Stomach (tissue), 8 donors: ENCODE measurements at regions not wholly inside any gene's neighbourhood (a gene's known extent, or its start where the extent isn't known, plus 50 kb on each side); places are given as distances from the start of the nearest gene placed in this dataset.

Source experiments
- DNase-seq, 2 donors: peaks; one replicate each; pipeline versions ENCODE4 v3.0.0 to v3.0.0-alpha.2; 2013 to 2019
- H3K27ac ChIP-seq, 5 donors: fragments of 200-600 bp in 4 of 5; sonication (generic) in 4 of 5; one replicate each; pipeline ENCODE4 v1.5.1; 2013 to 2019; ENCODE audit warnings: mild to moderate bottlenecking in 1 of 5, moderate library complexity in 1 of 5
- H3K27me3 ChIP-seq, 3 donors: fragments of 200-600 bp; sonication (generic); one replicate each; pipeline ENCODE4 v1.5.1; 2017 to 2019; ENCODE audit warnings: mixed run types in 1 of 3
- H3K36me3 ChIP-seq, 4 donors: fragments of 200-600 bp; sonication (generic); 1 replicate in 3 of 4; 2 replicates in 1 of 4; pipeline ENCODE4 v1.5.1; 2016 to 2019
- H3K4me1 ChIP-seq, 4 donors: fragments of 200-600 bp; sonication (generic); one replicate each; pipeline ENCODE4 v1.5.1; 2016 to 2019
- H3K4me3 ChIP-seq, 4 donors: fragments of 200-600 bp; sonication (generic) in 3 of 4; one replicate each; pipeline ENCODE4 v1.5.1; 2016 to 2019; ENCODE audit warnings: mild to moderate bottlenecking in 1 of 4
- H3K9me3 ChIP-seq, 4 donors: fragments of 200-600 bp; sonication (generic); one replicate each; pipeline ENCODE4 v1.5.1; 2016 to 2019
- EP300 ChIP-seq: sonication (generic); formaldehyde crosslinking; IDR thresholded peaks from one replicate; pipeline ENCODE4 v1.6.1; 2017; ENCODE audit warnings: antibody characterized with exemption
- POLR2A ChIP-seq, 4 donors: fragments of 450-650 bp; IDR thresholded peaks; one replicate each; pipeline ENCODE4 v1.6.1; 2016; ENCODE audit warnings: antibody characterized with exemption in 4 of 4, control low read depth in 2 of 4, mild to moderate bottlenecking in 1 of 4, moderate library complexity in 1 of 4
- POLR2AphosphoS5 ChIP-seq, 3 donors: sonication (generic); formaldehyde crosslinking; IDR thresholded peaks; one replicate each; pipeline ENCODE4 v1.6.1; 2016; ENCODE audit warnings: antibody characterized with exemption in 3 of 3
- WGBS, 5 donors: extraction: QIAGEN DNeasy Blood & Tissue Kit in 3 of 5; methylation state at CpG; one replicate each; pipeline versions ENCODE4 v1.1.5 to v1.1.7; 2013 to 2018; 5-methylcytosine and 5-hydroxymethylcytosine counted together
- intact Hi-C: fragments of 100-400 bp; cut with DNase I; formaldehyde crosslinking; loops from one replicate; pipeline ENCODE4 v1.15.1; 2023; ENCODE audit warnings: low total_unique reads
- TF ChIP-seq, protein P1 (sequence below), 7 experiments: fragments of 450-650 bp in 4 of 7; fragments of 200-600 bp in 3 of 7; sonication (generic) in 3 of 7; IDR thresholded peaks; one replicate each; pipeline ENCODE4 v1.5.1; 2016 to 2019; ENCODE audit warnings: antibody characterized with exemption in 7 of 7, control low read depth in 2 of 7, mild to moderate bottlenecking in 1 of 7
- donor health status: healthy with polysubstance abuse.
- donor health status: Bipolar disorder and iron deficiency.
- donor health status: healthy.

DNA sequence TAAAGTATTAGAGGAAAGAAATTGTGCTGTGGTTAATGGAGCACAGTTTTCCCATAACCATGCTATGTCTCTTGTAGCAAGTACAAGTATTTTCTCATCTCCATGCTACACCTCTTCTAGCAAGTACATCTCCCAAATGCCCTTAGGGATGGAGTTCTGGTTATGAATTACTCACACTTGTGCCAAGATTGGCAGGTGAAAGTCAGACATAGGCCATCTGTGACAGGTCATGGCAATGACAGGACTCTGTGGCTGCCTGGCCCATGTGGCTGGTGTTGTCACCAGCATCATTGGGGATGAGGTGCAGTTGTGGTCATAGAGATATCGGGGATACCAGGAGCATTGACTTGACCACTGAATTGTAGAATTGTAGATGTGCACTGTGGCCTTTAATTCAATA is 310.2 kb downstream of the FAT4 start:
- intact Hi-C loops, result no loop called here
- no peaks in the 10 kb centered on the region for H3K36me3 ChIP-seq
- H3K4me1 ChIP-seq, result no peaks in the 10 kb centered on the region
- H3K9me3 ChIP-seq, result no peaks in the 10 kb centered on the region
- DNase-seq, result no peak
- H3K27ac ChIP-seq, result no peak overlapping the region
- TF ChIP-seq POLR2AphosphoS5 (IDR thresholded peaks at IDR 0.05), result no peak
- TF ChIP-seq POLR2A (IDR thresholded peaks at IDR 0.05), result no peak
- TF ChIP-seq, protein P1, sequence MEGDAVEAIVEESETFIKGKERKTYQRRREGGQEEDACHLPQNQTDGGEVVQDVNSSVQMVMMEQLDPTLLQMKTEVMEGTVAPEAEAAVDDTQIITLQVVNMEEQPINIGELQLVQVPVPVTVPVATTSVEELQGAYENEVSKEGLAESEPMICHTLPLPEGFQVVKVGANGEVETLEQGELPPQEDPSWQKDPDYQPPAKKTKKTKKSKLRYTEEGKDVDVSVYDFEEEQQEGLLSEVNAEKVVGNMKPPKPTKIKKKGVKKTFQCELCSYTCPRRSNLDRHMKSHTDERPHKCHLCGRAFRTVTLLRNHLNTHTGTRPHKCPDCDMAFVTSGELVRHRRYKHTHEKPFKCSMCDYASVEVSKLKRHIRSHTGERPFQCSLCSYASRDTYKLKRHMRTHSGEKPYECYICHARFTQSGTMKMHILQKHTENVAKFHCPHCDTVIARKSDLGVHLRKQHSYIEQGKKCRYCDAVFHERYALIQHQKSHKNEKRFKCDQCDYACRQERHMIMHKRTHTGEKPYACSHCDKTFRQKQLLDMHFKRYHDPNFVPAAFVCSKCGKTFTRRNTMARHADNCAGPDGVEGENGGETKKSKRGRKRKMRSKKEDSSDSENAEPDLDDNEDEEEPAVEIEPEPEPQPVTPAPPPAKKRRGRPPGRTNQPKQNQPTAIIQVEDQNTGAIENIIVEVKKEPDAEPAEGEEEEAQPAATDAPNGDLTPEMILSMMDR (IDR thresholded peaks at IDR 0.05), result no peak
- no peak for TF ChIP-seq EP300
- H3K4me3 ChIP-seq, result no peak overlapping the region
- 79 to 100% (median 92%) methylated on average over 1 of the region's 1 CpG for WGBS, 5 donors
- H3K27me3 ChIP-seq, result no peaks in the 10 kb centered on the region

DNA sequence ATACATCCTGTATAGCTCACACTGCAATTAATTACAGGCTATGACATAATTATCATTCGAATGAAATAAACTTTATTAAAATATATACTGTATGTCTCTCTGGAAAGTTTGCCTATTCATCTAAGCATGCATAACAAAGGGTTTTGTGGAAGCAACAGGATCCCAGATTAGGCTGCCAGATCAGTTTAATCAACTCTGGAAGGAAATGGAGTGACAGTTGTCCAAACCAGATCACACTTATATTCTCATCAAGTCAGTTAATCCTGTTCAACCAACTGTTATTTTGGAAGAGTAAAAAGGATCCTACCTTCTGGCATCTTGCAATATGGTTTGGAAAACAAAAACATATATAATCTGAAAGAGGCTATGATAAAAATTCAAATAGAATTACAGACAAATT is 312.2 kb downstream of the FAT4 start:
- Histone ChIP-seq H3K27me3 (no peaks in the 10 kb centered on the region), H3K9me3 (no peaks in the 10 kb centered on the region), H3K27ac (no peak overlapping the region), H3K4me1 (no peaks in the 10 kb centered on the region), H3K4me3 (no peak overlapping the region), H3K36me3 (no peaks in the 10 kb centered on the region)
- DNase-seq, result no peak
- WGBS, 5 donors, result 59 to 72% (median 70%) methylated on average over 1 of the region's 1 CpG
- intact Hi-C loops, result no loop called here
- TF ChIP-seq POLR2AphosphoS5 (IDR thresholded peaks at IDR 0.05), result no peak
- TF ChIP-seq POLR2A (IDR thresholded peaks at IDR 0.05), result no peak
- TF ChIP-seq EP300, result no peak
- TF ChIP-seq, protein P1 (IDR thresholded peaks at IDR 0.05), result no peak

DNA sequence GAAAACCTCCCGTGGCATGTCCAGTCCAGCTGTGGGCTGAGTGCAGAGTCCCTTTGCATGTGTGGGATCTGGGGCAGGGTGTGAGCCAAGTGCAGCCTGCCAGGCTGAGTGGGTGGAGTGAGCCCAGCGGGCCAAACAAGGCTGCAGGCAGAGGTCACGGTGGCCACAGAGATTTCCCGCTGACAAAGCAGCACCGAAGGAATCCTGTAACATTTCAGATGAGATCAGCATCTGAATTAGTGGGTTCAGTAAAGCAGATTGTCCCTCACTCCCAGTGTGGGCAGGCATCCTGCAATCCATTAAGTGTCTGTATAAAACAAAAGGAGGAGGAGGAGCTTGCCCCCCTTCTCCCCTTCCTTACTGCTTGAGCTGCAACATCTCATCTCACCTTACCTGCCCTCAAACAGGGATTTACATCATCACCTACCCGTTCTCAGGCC is 324.4 kb downstream of the FAT4 start:
- Histone ChIP-seq H3K9me3 (no peaks in the 10 kb centered on the region), H3K4me3 (no peak overlapping the region), H3K27me3 (no peaks in the 10 kb centered on the region), H3K4me1 (peaks cover 0 to 9% (median 1%) of the 10 kb centered on the region in 4 donors), H3K36me3 (no peaks in the 10 kb centered on the region), H3K27ac (no peak overlapping the region)
- 9 to 50% (median 26%) methylated on average over 3 to 6 of the region's 6 CpGs for WGBS, 5 donors
- no peak for TF ChIP-seq POLR2AphosphoS5 (IDR thresholded peaks at IDR 0.05)
- no peak for TF ChIP-seq EP300
- no peak for TF ChIP-seq POLR2A (IDR thresholded peaks at IDR 0.05)
- TF ChIP-seq, protein P1 (IDR thresholded peaks at IDR 0.05), result no peak
- intact Hi-C loops, result no loop called here
- DNase-seq, result peak in 1 of 2 donors; percentile 5

DNA sequence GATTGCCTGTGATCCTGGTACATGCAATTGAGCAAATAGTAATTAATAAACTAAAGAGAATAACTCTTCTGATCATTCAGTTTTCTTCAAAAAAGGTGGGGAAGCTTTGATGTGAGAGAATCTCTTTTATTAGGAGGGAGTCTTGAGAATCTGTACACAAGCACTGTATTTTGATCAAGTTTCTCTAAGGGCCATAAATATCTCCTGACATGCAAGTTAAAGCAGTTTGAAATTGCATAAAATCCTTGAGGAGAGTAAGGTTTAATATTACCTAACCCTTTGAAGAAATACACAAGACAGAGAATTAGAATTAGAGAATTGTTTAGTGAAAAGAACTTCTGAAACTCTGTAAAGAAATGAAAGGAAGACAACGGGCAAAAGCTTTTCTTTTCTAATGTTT is 326.9 kb downstream of the FAT4 start:
- TF ChIP-seq, protein P1 (IDR thresholded peaks at IDR 0.05), result no peak
- TF ChIP-seq POLR2AphosphoS5 (IDR thresholded peaks at IDR 0.05) (no peak), EP300 (no peak), POLR2A (IDR thresholded peaks at IDR 0.05) (no peak)
- no peaks in the 10 kb centered on the region for H3K36me3 ChIP-seq
- intact Hi-C loops, result no loop called here
- no peak overlapping the region for H3K27ac ChIP-seq
- H3K27me3 ChIP-seq, result no peaks in the 10 kb centered on the region
- no peak for DNase-seq
- H3K9me3 ChIP-seq, result no peaks in the 10 kb centered on the region
- peaks cover 0 to 9% (median 1%) of the 10 kb centered on the region in 4 donors for H3K4me1 ChIP-seq
- H3K4me3 ChIP-seq, result no peak overlapping the region
- WGBS, 5 donors, result 69 to 81% (median 74%) methylated on average over 1 of the region's 1 CpG
